ENCODE measurements at regions not wholly inside any gene's neighbourhood (a gene's known extent, or its start where the extent isn't known, plus 50 kb on each side); places are given as distances from the start of the nearest gene placed in this dataset.
"Not testable (repeated sequence)": the region's sequence is repeated elsewhere in the genome, so short reads cannot be mapped to it uniquely, and the experiment has no call there.

DNA sequence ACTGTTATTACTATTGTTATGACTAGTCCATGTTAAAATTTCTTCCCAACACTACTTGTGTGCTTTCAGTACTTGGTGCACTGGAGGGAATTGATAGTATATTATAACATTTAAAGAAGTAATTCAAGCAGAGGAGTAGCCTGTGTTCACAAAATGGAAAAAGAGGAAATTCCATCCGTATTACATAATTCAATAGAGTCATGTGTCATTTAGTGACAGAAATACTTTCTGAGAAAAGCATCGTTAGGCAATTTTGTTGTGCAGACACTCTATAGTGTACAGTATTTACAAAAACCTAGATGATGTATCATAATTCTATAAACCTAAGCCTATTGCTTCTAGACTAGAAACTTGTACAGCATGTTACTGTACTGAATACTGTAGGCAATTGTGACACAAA lies 78.3 kb upstream of the PCSK5 start:
- no peak for DNase-seq

DNA sequence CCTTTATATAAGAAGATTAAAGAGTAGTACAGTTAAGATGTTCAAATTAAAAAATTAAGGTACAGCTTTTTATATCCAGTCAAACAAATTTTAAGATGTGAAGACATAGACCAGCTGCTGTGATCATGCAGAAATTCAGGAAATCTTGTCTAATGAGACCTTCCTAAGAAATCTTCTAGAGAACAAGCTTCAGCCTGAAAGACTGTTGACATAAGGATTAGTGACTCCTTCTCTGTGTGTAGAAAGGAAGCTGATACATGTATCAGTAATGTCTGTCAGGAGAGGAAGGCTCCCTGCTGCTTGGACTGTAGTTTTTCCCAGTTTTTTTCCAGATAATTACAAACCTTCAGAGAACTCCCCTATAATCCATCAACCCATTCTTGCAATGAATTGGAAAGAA lies 75.8 kb upstream of the PCSK5 start:
- no peak for DNase-seq

DNA sequence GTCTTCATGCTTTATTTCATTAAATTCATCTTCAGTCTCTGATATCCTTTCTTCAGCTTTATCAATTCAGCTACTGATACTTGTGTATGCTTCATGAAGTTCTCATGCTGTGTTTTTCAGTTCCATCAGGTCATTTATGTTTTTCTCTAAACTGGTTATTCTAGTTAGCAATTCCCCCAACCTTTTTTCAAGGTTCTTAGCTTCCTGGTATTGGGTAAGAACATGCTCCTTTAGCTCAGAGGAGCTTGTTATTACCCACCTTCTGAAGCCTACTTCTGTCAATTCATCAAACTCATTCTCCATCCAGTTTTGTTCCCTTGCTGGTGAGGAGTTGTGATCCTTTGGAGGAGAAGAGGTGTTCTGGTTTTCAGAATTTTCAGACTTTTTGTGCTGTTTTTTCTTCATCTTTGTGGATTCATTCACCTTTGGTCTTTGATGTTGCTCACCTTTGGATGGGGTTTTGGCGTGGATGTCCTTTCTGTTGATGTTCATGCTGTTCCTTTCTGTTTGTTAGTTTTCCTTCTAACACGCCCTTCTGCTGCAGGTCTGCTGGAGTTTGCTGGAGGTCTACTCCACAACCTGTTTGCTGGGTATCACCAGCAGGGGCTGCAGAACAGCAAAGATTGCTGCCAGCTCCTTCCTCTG lies 69.9 kb upstream of the PCSK5 start:
- DNase-seq = not testable (repeated sequence)

- DNase-seq = no peak
These were observed 67.3 kb upstream of the PCSK5 start for GRCh38 chr9:75823151-75823550.

GRCh38 chr9:75824816-75825568 lies 65.5 kb upstream of the PCSK5 start:
- no peak for DNase-seq

- no peak for DNase-seq
These were observed 64.2 kb upstream of the PCSK5 start for GRCh38 chr9:75826314-75826713.

GRCh38 chr9:75830303-75830702 lies 60.2 kb upstream of the PCSK5 start:
- no peak for DNase-seq

DNA sequence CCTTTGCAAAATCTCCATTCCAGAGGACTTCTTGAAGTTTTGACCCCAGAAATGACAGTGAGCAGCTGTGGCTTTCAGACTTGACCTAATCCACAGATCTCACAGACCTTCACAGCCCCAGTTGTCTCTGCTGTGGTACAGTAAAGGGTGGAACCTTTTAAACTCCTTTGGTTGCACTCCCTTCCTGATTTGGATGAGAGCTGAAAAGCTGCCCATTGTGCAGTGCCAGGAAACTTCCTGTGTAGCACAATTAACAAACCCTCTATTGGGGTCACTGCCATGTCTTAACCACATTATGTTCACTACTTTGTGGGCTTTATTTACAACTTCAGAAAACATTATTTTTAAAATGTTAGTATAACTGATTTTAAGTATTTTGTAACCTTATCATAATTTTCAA lies 56.7 kb upstream of the PCSK5 start:
- DNase-seq = no peak

- DNase-seq = no peak
These were observed 55.6 kb upstream of the PCSK5 start for GRCh38 chr9:75834878-75835277.
